GM23248 (cell line): ENCODE measurements at regions not wholly inside any gene's neighbourhood (a gene's known extent, or its start where the extent isn't known, plus 50 kb on each side); places are given as distances from the start of the nearest gene placed in this dataset.

ENCODE experiments used
- EZH2 ChIP-seq: fragments of 200-600 bp; sonication (generic); IDR thresholded peaks from 2 replicates; pipeline ENCODE4 v1.6.1; 2018; ENCODE audit warnings: antibody characterized with exemption, mild to moderate bottlenecking; ENCODE audit not compliant: insufficient read depth, poor library complexity, severe bottlenecking
- EZH2phosphoT487 ChIP-seq: fragments of 200-600 bp; sonication (generic); IDR thresholded peaks from 2 replicates; pipeline ENCODE4 v1.6.1; 2018; ENCODE audit warnings: antibody characterized with exemption, moderate library complexity, mild to moderate bottlenecking, low read depth; ENCODE audit not compliant: insufficient read depth

- TF ChIP-seq EZH2 (no peak), EZH2phosphoT487 (no peak)
These were observed 552.4 kb upstream of the MGMT start for GRCh38 chr10:128914681-128915080.
